Dedifferentiated amniotic fluid mesenchymal stem cell (primary cell): ENCODE measurements at regions not wholly inside any gene's neighbourhood (a gene's known extent, or its start where the extent isn't known, plus 50 kb on each side); places are given as distances from the start of the nearest gene placed in this dataset.
"Not testable (repeated sequence)": the region's sequence is repeated elsewhere in the genome, so short reads cannot be mapped to it uniquely, and the experiment has no call there.

Experiments used
- DNase-seq: peaks from one replicate; pipeline ENCODE4 v3.0.0-alpha.2; 2016; ENCODE audit errors: extremely low spot score

GRCh38 chr6:141780296-141780695 lies 352.4 kb upstream of the GJE1 start:
- DNase-seq, result no peak

DNA sequence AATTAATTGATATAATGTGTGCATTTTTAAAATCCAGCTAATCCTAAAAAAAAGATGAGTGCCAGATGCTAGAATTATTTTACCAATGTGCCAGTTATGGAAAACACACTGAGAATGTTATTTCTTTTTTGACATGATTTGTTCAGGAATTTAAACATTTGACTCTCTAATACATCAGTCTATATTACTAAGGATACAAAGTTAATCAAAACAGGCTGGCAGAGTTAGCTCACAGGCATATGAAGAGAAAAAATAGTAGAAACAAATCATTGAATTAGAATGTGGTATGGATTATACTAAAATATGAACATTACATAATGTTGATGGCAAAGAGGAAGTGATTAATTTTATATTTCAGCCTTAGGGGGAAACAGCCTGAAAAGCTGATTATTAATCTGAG lies 368.3 kb upstream of the GJE1 start:
- no peak for DNase-seq

DNA sequence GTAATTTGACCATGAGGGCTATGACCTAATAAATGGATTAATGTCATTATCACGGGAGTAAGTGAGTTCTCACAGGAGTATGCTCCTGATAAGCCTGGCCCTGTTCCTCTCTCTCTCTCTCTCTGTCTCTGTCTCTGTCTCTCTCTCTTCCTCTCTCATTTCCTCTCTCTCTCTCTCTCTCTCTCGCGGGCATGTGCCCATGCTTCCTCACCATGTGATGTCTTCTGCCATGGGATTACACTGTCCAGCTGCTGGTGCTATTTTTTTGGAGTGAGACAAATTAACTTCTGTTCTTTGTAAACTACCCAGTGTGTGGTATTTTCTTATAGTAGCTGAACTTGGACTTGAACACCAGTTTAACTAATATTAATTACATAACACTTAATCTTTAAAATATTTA lies 374.3 kb upstream of the GJE1 start:
- no peak for DNase-seq

DNA sequence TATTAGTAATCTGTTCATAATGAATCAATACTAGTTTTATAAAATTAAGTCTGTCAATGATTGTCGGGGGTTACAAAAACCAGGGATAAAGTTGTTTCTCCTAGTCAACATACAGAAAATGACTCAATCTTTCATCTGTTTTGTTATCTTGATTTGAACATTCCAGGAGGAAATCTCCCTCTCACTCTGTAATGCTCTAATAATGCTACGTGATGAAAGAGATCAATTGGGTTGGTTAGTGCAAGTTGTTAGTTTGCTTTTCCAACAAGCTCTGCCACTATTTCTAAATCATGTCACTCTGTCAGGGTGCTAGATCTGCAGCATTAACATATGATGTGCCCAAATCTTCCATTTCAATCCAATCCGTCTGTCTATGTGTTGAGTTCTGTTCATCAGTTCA lies 379.5 kb upstream of the GJE1 start:
- DNase-seq, result no peak

DNA sequence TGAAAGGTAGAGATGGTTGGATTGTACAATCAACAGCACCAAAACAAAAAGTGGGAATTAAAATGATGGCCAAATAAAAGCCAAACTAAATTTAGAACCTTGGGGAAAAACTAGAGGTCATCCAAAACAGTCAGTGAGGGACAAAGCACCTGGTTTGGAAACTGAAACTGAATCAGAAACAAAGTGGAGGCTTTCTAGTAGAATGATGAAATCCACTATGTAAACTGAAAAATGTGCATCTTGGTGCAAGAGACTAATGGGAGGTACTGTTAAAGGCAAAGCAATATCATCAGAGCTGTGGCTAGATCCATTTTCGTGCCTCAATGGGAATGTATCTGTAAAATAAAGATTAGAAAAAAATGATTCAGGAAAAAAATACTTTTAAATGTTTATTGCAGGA lies 380.0 kb upstream of the GJE1 start:
- no peak for DNase-seq

- DNase-seq, result not testable (repeated sequence)
Measured at GRCh38 chr6:141746324-141746723, 386.4 kb upstream of the GJE1 start.

GRCh38 chr6:141744971-141745370 lies 387.8 kb upstream of the GJE1 start:
- DNase-seq, result no peak

- DNase-seq, result no peak
Measured at GRCh38 chr6:141744194-141744925, 388.4 kb upstream of the GJE1 start.

- DNase-seq, result no peak
Measured at GRCh38 chr6:141736104-141736503, 396.6 kb upstream of the GJE1 start.

DNA sequence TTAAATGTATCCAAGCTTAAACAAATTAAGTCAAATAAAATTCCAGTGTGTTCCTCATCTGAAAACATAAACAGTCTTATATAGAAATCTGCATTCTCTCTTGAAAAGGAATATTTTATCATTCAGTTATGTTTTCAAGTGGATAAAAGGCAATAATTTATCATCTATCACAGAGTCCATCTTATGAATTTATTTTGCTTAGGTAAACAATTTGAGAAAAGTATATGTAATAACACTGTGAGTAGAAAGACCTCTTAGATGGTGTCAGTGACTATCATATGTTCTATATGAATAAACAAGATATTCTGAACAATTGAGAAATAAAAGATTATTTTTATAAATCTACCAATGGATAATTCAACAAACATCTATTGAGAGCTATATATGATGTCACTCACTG lies 397.6 kb upstream of the GJE1 start:
- no peak for DNase-seq

- no peak for DNase-seq
Measured at GRCh38 chr6:141734071-141734840, 398.5 kb upstream of the GJE1 start.

- DNase-seq, result no peak
Measured at GRCh38 chr6:141729146-141729545, 403.6 kb upstream of the GJE1 start.

DNA sequence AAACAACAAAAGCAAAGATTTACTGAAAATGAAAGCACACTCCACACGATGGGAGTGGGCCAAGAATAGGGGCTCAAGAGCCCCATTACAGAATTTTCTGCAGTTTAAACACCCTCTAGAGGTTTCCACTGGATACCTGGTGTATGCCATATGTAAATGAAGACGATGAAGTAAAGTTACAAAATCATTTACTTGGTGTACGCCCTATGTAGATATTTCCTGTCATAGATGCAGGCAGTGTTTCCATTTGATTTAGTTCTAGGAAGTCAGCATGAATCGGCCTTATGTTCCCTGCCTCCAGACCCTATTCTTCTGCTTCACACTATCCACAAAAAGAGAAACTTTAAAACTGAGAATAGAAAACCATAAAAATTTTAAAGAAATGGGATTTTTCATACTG lies 404.4 kb upstream of the GJE1 start:
- DNase-seq, result no peak

DNA sequence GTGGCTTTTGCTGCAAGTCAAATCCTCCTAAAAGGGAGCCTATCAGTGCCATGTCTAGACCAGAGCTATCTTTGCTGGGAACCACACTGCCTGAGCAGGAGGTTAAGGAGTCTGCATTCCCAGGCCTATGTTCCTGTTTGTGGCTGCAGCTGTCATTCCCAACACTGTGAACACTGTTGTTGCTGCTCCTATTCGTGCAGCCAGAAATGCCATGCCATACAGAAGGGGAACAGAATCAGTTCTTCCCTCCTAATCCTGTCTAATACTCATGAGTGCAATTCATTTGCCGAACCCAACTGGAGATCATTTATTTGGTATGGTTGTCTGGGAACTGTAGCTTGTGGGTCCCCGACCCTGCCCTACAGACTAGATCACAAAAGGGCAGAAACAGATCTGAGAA lies 406.5 kb upstream of the GJE1 start:
- no peak for DNase-seq

- DNase-seq, result no peak
Measured at GRCh38 chr6:141724731-141725130, 408.0 kb upstream of the GJE1 start.

DNA sequence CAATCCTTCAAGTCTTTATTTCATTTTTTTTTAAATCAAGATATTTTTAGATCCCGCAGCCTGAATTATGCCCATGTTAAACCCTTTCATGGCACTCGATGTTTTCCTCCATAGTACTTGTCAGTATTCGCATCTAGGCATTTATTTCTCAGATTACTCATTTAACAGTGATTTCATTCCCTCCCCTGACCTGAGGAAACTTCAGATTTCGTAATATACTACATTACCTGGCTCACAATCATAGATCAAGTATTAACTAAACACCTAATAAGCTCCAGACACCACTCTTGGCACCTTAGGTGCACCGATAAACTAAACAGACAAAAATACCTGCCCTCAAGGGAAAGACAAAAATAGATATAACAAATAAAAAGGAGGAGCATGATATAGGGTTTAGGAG lies 413.2 kb upstream of the GJE1 start:
- DNase-seq, result no peak

DNA sequence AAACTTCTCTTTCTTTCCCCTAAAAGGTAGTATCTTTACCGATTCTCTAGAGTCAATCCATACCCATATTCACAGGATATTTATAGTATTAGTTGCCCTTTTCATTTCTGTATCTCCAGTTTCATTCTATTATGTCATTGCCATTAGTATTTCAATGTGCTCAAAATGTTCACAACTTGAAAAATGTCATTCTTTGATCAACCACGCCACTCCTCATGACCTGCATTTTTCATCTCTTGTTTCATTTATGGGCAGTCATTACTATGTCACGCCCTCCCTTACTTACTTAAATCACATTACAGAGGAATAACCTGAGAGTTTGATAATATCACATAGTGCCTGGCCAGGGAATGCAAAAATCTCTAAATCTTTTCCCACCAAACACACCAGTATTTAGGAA lies 427.3 kb upstream of the GJE1 start:
- DNase-seq, result no peak

DNA sequence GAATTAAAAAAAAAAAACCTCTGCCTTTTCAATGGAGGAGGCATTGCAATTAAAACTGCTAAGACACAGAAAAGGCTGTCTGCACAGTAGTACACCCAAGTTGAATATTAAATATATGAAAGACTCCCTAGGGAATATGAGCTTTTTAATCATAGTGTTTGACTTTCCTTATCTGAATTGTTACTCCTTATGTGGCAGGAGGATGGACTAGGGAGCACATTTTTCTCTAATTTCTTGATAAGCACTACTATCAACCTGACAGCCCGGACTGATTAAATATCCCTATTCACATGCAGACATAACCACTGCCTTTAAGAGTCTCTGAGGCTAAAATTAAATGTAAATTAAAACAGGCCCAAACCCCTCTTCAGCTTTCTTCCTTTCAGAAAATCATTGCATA lies 428.6 kb upstream of the GJE1 start:
- DNase-seq, result no peak

DNA sequence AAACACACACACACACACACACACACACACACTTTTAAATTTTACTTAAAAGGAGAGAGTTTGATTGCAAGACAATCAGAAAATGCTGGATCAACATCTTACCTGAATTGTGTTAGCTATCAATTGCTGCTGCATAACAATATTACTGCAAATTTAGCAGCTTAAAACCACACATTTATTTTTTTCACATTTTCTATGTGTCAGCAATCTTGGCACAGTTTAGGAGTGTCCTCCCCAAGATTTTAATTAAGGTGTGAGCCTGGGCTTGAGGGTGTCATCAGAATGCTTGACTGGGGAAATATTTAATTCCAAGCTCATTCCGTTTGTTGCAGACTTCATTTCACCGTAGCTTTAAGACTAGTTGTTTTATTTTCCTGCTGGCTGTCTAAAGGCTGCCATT lies 431.0 kb upstream of the GJE1 start:
- no peak for DNase-seq

GRCh38 chr6:141700819-141701218 lies 431.9 kb upstream of the GJE1 start:
- no peak for DNase-seq

GRCh38 chr6:141688916-141689315 lies 443.8 kb upstream of the GJE1 start:
- no peak for DNase-seq

- DNase-seq, result no peak
Measured at GRCh38 chr6:141685416-141685815, 447.3 kb upstream of the GJE1 start.

DNA sequence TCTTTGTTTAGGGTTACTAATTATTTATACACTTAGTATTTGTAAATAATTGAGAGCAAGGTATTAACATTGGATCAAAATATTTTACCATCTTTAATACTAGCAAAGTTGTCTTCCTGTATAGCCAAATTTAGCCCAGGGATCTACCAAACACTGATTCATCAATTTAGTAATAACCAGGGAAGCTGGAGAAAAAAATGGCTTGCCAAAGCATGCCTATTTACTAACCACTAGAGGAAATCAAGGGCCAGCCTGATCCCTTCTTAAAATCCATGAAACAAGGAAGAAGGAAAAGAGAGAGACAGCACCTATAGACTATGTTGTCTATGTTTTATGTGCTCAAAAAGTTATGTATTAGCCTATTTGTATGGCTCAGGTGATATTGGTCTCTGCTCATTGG lies 450.3 kb upstream of the GJE1 start:
- DNase-seq, result no peak
